Renal cortical epithelial cell (primary cell): ENCODE measurements at regions not wholly inside any gene's neighbourhood (a gene's known extent, or its start where the extent isn't known, plus 50 kb on each side); places are given as distances from the start of the nearest gene placed in this dataset.
A peak's percentile ranks its signal among the peaks of the same experiment; 100 is the strongest.
"Not testable (repeated sequence)": the region's sequence is repeated elsewhere in the genome, so short reads cannot be mapped to it uniquely, and the experiment has no call there.

Experiments used
- DNase-seq: peaks from one replicate; pipeline ENCODE4 v3.0.0-alpha.2; 2011; ENCODE audit warnings: low read depth

GRCh38 chr19:28602675-28603298 is 610.2 kb downstream of the UQCRFS1 start:
- no peak for DNase-seq

DNA sequence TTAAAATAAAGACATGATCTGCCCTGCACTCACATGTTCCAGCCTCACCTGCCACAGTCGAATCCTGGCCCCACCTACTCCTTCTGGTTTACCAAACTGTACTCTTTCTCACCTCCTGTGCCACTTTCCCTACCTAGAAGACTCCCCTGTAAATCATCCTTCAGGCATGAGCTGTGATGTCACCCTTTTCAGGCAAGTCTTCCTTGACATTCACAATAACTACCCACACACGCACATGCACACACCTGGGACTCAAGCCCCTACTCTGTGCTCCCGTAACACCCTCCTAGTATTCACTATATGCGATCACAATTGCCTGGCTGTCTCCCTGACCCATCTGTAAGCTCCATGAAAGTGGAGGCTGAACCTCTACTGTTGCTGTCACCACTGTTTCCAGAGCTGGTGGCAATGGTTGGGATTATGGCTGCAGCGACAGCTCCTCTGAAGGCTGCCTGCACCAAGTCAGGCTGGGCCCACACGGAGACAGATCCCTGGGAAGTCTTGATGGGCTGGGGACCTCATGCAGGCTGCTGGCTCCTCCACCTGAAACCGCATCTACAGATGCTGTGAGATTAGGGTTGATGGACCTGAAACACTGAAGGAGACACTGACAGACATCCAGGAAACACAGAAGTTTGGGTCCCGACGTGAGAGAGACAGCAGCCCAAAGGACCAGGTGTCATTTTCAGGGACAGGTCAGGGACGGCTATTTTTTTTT is 611.1 kb downstream of the UQCRFS1 start:
- no peak for DNase-seq

DNA sequence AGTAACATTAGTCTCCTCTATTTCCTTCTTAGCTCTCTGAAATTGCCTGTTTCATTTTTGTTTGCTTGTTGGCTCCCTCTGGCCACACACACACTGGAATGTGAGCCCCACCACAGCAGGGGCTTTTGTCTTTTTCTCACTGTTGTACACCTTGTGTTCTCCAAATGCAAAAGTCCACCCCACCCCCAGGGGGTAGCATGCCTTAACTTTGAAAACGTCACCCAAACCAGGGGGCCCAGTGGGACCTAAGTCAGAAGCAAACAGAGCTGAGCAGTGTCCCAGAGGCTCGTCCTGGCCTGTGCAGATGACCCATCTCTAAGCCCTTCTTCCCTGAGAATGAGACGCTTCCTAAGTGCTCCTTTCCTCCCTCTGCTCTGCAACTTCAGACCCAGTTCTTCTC is 614.1 kb downstream of the UQCRFS1 start:
- DNase-seq = no peak

- peak; percentile 76 for DNase-seq
These were observed 616.3 kb downstream of the UQCRFS1 start for GRCh38 chr19:28596561-28597071.

GRCh38 chr19:28595722-28596480 is 617.0 kb downstream of the UQCRFS1 start:
- no peak for DNase-seq

- DNase-seq = no peak
These were observed 618.2 kb downstream of the UQCRFS1 start for GRCh38 chr19:28594737-28595136.

DNA sequence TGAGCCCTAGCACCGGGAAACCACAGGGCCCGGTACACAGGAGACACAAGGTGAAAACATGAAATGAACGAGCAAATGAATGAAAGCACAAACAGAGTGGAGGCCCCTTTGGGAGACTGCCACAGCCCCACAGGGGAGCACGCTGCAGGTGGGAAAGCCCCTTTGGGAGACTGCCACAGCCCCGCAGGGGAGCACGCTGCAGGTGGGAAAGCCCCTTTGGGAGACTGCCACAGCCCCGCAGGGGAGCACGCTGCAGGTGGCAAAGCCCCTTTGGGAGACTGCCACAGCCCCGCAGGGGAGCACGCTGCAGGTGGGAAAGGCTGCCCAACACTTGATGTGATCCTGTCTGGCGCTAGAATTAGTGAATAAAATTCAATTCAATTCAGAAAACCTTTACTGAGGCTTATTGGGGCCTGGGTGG is 623.0 kb downstream of the UQCRFS1 start:
- not testable (repeated sequence) for DNase-seq

- DNase-seq = no peak
These were observed 626.5 kb downstream of the UQCRFS1 start for GRCh38 chr19:28586474-28586873.

GRCh38 chr19:28585796-28586195 is 627.2 kb downstream of the UQCRFS1 start:
- no peak for DNase-seq

DNA sequence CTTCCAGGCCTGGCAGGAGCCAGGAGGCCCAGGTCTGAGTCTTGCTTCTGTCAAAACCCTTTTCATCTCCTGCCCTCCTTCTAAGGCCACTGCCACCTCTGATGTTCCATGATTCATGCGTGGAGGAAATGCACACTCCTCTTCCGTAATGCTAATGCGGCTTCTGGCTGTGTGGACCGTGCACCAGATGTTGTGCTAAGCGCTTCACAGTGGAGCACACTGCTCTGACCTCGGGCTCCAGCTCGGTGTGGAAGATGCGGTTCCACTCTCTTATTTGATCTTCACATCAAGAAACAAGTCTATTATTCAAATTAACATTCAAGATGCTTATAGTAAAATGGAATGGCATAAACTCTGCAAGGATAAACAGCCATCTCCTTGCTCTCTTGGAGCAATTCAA is 629.2 kb downstream of the UQCRFS1 start:
- no peak for DNase-seq

DNA sequence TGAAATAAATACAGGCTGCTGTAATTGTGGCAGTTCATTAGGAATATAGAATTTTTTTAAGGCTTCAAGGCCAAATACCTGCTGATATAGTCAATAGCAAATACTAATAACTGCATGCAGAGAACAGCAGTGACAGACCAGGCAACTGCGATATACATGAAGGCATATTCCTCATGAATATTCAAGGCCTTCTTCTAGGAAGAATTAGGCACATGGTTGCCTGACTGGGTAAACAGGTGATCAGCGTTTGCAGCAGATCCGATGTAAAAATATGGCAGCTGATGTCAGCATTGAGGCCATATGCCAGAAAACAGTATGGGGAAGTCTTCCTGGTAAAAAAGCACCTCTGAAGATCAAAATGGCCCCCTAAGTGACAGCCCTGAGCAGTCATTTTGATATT is 629.7 kb downstream of the UQCRFS1 start:
- DNase-seq = no peak

DNA sequence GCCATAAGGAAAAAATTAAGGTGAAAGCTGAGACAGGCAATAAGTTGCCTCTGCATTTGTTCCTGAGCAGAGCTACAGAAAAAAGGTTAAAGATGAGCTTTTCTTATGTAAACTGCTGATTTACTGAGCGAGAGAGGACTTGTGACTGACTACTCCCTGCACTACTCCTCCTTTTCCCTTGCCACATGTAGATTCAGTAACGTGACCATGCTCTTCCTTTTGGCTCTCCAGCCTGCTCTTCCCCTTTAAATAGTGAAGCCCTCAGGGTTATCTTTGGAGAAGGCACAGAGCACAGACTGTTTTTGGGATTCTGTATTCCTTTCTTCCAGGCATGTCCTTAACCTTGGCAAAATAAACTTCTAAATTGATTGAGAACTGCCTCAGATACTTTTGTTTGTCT is 630.2 kb downstream of the UQCRFS1 start:
- DNase-seq = no peak

GRCh38 chr19:28582344-28582743 is 630.6 kb downstream of the UQCRFS1 start:
- no peak for DNase-seq

DNA sequence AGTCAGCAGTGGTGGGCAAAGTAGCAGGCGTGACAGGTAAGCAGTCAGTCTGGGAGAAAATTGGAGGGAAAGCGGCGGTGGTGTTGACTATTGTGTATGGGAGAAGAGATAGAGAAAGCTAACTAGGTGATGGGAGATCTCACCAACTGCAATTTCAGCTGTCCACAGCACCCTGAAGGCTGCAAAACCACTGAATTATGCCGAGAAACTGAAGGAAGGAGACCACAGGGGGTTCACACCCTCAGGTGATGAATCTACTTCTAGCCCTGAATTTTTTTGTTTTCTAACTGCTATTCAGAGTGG is 631.5 kb downstream of the UQCRFS1 start:
- DNase-seq = no peak

GRCh38 chr19:28578786-28579505 is 634.0 kb downstream of the UQCRFS1 start:
- DNase-seq = no peak

- DNase-seq = no peak
These were observed 634.7 kb downstream of the UQCRFS1 start for GRCh38 chr19:28578208-28578607.

GRCh38 chr19:28577666-28578065 is 635.3 kb downstream of the UQCRFS1 start:
- no peak for DNase-seq

DNA sequence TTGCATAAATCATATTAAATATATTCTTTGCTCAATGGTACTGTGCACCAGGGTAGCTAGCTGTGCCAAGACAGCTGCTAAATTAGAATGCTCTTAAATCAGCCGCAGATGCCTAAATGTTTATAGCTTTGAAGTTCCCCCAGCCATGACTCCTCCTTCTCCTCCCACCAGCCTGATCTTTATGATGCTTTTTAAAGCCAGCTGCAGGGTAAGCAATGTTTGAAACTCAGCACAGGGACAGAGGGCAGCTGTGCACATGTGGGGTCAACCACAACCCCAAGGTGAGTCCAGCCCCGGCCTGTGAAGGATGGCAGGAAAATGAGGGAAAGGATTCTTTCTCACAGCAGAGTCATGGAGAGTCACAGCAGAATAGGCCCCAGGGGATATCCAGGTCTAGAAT is 635.7 kb downstream of the UQCRFS1 start:
- DNase-seq = no peak

- DNase-seq = no peak
These were observed 637.1 kb downstream of the UQCRFS1 start for GRCh38 chr19:28575816-28576215.

DNA sequence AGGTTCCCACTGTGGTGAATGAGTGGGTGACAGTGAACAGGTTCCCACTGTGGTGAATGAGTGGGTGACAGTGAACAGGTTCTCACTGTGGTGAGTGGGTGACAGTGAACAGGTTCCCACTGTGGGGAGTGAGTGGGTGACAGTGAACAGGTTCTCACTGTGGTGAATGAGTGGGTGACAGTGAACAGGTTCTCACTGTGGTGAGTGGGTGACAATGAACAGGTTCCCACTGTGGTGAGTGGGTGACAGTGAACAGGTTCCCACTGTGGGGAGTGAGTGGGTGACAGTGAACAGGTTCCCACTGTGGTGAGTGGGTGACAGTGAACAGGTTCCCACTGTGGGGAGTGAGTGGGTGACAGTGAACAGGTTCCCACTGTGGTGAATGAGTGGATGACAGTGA is 637.6 kb downstream of the UQCRFS1 start:
- DNase-seq = not testable (repeated sequence)

GRCh38 chr19:28574212-28574611 is 638.7 kb downstream of the UQCRFS1 start:
- no peak for DNase-seq
